ENCODE measurements at regions not wholly inside any gene's neighbourhood (a gene's known extent, or its start where the extent isn't known, plus 50 kb on each side); places are given as distances from the start of the nearest gene placed in this dataset.

DNA sequence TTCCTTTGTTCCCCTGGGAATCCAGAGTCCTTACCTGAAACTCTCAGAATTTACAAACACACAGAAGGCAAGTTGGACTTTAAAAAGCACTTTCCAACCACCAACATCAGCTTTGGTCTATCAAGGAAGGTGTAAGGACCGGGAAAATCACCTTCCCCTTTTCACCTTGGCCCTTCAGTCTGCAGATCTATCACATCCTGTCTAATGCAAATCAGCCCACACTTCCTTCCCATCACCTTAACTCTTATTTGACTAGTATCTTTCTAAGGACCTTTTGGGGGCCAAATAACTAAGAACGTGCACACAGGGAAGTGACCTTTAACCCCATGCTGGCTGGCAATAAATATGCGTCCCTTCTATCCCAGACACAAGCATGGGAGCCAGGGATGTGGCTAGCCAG is 320.6 kb downstream of the ARRDC4 start:
- ChIA-PET POLR2A (no interaction called here), CTCF (no interaction called here)
- Histone ChIP-seq H3K36me3 (ENCODE audit: control insufficient read depth, insufficient read depth, low read length) (no peaks in the 10 kb centered on the region), H3K27me3 (replicated peaks; ENCODE audit: control insufficient read depth, insufficient read depth, low read length) (no peaks in the 10 kb centered on the region), H3K4me1 (no peaks in the 10 kb centered on the region), H3K4me3 (ENCODE audit: low read depth, low read length) (no peak overlapping the region), H3K9me3 (no peaks in the 10 kb centered on the region)
- TF ChIP-seq, protein P1, sequence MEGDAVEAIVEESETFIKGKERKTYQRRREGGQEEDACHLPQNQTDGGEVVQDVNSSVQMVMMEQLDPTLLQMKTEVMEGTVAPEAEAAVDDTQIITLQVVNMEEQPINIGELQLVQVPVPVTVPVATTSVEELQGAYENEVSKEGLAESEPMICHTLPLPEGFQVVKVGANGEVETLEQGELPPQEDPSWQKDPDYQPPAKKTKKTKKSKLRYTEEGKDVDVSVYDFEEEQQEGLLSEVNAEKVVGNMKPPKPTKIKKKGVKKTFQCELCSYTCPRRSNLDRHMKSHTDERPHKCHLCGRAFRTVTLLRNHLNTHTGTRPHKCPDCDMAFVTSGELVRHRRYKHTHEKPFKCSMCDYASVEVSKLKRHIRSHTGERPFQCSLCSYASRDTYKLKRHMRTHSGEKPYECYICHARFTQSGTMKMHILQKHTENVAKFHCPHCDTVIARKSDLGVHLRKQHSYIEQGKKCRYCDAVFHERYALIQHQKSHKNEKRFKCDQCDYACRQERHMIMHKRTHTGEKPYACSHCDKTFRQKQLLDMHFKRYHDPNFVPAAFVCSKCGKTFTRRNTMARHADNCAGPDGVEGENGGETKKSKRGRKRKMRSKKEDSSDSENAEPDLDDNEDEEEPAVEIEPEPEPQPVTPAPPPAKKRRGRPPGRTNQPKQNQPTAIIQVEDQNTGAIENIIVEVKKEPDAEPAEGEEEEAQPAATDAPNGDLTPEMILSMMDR (IDR thresholded peaks at IDR 0.05; ENCODE audit: insufficient read depth in 1 of 2, low read depth in 1 of 2, low read length in 1 of 2, severe bottlenecking in 1 of 2, unreplicated experiment in 1 of 2): no peak
- H3K27ac Mint-ChIP-seq (ENCODE audit: unreplicated experiment): no peak overlapping the region
- no peaks in the 10 kb centered on the region for H3K36me3 Mint-ChIP-seq (ENCODE audit: insufficient read depth, unreplicated experiment)
- H3K4me1 Mint-ChIP-seq (ENCODE audit: low read depth, unreplicated experiment): no peaks in the 10 kb centered on the region
- no TSS peak for BruUV-seq (replicated peaks)
- peaks cover 16% of the 10 kb centered on the region for H3K27me3 Mint-ChIP-seq (ENCODE audit: insufficient read depth, unreplicated experiment)
- intact Hi-C loops (cut with micrococcal nuclease; ENCODE audit: unreplicated experiment): loop anchor here (10.0 kb wide), 1 partner anchor 66 kb away; no protein-coding TSS in a partner anchor
- H3K9me3 Mint-ChIP-seq (ENCODE audit: unreplicated experiment): no peaks in the 10 kb centered on the region
- no peak for DNase-seq
- H3K4me3 Mint-ChIP-seq (ENCODE audit: unreplicated experiment): no peak overlapping the region

DNA sequence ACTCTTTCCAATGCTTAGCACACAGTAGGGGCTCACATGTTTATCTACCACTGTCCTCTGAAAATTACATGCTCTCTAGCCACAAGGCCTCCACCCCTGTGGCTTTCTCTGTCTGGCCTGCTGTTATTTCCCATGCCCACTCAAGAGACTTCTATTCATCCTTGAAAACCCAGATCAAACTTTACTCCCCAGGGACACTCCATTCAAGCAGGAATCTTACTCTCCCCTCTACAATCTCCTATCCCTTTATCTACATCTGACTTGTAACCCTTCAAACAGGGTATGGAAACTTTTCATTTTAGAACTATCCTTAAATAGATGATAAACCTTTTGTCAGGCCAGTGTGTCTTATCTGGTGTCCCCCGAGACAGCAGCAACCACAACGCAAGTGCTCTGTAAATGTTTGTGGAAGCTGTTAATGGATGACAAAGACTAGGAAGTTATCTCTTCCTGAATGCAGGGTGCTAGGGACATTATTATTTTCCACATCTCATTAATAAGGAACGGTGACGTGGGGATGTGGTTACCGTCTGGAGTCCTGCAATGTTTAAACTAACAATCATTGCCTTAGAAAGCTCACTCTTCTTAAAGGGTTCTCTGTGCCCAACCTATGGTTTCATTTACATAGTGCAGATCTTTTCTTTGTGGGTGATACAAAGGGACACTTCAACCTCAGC is 322.3 kb downstream of the ARRDC4 start:
- ChIA-PET POLR2A (no interaction called here), CTCF (no interaction called here)
- no peaks in the 10 kb centered on the region for H3K4me1 ChIP-seq
- H3K4me1 Mint-ChIP-seq (ENCODE audit: low read depth, unreplicated experiment): no peaks in the 10 kb centered on the region
- no peak overlapping the region for H3K4me3 ChIP-seq (ENCODE audit: low read depth, low read length)
- no peak overlapping the region for H3K27ac Mint-ChIP-seq (ENCODE audit: unreplicated experiment)
- DNase-seq: no peak
- no peaks in the 10 kb centered on the region for H3K27me3 ChIP-seq (replicated peaks; ENCODE audit: control insufficient read depth, insufficient read depth, low read length)
- peaks cover 14% of the 10 kb centered on the region for H3K27me3 Mint-ChIP-seq (ENCODE audit: insufficient read depth, unreplicated experiment)
- no TSS peak for BruUV-seq (replicated peaks)
- H3K4me3 Mint-ChIP-seq (ENCODE audit: unreplicated experiment): no peak overlapping the region
- H3K36me3 Mint-ChIP-seq (ENCODE audit: insufficient read depth, unreplicated experiment): no peaks in the 10 kb centered on the region
- intact Hi-C loops (cut with micrococcal nuclease; ENCODE audit: unreplicated experiment): loop anchor here (10.0 kb wide), 1 partner anchor 68 kb away; no protein-coding TSS in a partner anchor
- no peaks in the 10 kb centered on the region for H3K9me3 Mint-ChIP-seq (ENCODE audit: unreplicated experiment)
- no peaks in the 10 kb centered on the region for H3K9me3 ChIP-seq
- no peaks in the 10 kb centered on the region for H3K36me3 ChIP-seq (ENCODE audit: control insufficient read depth, insufficient read depth, low read length)
- TF ChIP-seq, protein P1 (IDR thresholded peaks at IDR 0.05; ENCODE audit: insufficient read depth in 1 of 2, low read depth in 1 of 2, low read length in 1 of 2, severe bottlenecking in 1 of 2, unreplicated experiment in 1 of 2): no peak

DNA sequence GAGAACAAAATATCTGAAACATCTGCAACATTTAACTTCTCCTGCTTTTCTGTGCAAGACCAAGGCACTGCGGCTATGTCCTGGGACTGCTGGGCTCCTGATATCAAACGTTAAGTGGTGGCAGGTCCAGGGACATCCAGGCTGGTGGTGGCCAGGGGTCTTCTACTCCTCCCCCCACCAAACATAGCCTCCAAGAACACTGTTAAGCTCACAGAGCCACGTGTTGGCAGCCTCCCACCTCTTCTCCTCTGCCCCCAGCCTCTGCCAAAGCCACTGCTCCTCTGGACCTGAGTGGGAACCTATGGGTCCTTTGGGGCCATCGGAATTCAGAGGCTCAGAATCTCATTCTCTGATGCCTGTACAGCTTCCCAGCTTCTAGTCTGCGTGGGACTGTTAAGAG is 325.7 kb downstream of the ARRDC4 start:
- no peaks in the 10 kb centered on the region for H3K4me1 ChIP-seq
- no peak overlapping the region for H3K4me3 ChIP-seq (ENCODE audit: low read depth, low read length)
- Mint-ChIP-seq H3K27me3 (ENCODE audit: insufficient read depth, unreplicated experiment) (peaks cover 7% of the 10 kb centered on the region), H3K9me3 (ENCODE audit: unreplicated experiment) (no peaks in the 10 kb centered on the region), H3K4me1 (ENCODE audit: low read depth, unreplicated experiment) (no peaks in the 10 kb centered on the region), H3K27ac (ENCODE audit: unreplicated experiment) (no peak overlapping the region), H3K4me3 (ENCODE audit: unreplicated experiment) (no peak overlapping the region), H3K36me3 (ENCODE audit: insufficient read depth, unreplicated experiment) (no peaks in the 10 kb centered on the region)
- no peaks in the 10 kb centered on the region for H3K27me3 ChIP-seq (replicated peaks; ENCODE audit: control insufficient read depth, insufficient read depth, low read length)
- H3K36me3 ChIP-seq (ENCODE audit: control insufficient read depth, insufficient read depth, low read length): no peaks in the 10 kb centered on the region
- ChIA-PET POLR2A (no interaction called here), CTCF (interaction anchor here (1.0 kb wide), 1 partner anchor 142 kb away, joined by 4 read pairs; no protein-coding TSS in a partner anchor)
- H3K9me3 ChIP-seq: no peaks in the 10 kb centered on the region
- no TSS peak for BruUV-seq (replicated peaks)
- no peak for DNase-seq
- intact Hi-C loops (cut with micrococcal nuclease; ENCODE audit: unreplicated experiment): loop anchor here (10.0 kb wide), 1 partner anchor 71 kb away; no protein-coding TSS in a partner anchor
- TF ChIP-seq, protein P1 (IDR thresholded peaks at IDR 0.05; ENCODE audit: insufficient read depth in 1 of 2, low read depth in 1 of 2, low read length in 1 of 2, severe bottlenecking in 1 of 2, unreplicated experiment in 1 of 2): no peak

All from Caco-2 (cell line).